NCI-H1092 (cell line): ENCODE measurements at regions not wholly inside any gene's neighbourhood (a gene's known extent, or its start where the extent isn't known, plus 50 kb on each side); places are given as distances from the start of the nearest gene placed in this dataset.
"Not testable (repeated sequence)": the region's sequence is repeated elsewhere in the genome, so short reads cannot be mapped to it uniquely, and the experiment has no call there.

Experiments used
- DNase-seq: peaks from one replicate; lab custom pipeline; 2025; lab: John Stamatoyannopoulos, UW

DNA sequence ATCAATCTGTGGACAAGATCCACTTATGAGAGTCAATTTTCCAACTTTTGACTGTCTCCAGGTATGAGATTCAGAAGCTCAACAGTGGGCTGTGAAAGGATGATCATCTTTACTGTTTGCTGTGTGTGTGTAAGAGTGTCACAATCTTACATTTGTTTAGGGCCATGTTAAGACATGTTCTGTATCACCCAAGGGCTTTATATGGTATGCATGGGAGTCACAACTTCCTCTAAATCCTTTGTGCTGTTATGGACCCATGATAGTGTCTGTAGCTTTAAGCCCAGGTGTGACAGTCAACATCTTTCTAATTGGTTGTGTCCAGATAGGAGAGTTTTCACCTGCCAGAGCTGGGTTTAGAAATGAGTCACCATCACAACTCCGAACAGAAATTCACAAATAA lies 70.2 kb downstream of the ZNF726 start:
- DNase-seq = not testable (repeated sequence)

DNA sequence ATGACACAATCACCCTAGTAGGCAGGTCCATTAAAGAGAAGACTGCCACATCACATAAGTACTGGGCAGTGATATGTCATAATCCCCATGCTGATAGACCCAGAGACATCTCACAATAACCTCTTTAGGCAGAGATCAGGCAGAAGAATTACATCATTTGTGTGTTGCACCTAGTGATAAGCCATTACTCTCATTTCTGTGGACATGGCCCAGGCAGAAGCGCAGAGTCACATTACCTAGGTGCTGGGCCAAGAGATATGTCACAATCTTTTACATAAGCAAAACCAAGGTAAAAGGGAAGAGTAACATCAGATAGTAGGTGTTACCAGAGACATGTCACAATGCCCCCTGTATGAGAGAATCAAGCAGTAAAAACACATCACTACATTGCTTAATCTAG lies 71.9 kb downstream of the ZNF726 start:
- no peak for DNase-seq

GRCh38 chr19:23991170-23991569 lies 76.5 kb downstream of the ZNF726 start:
- DNase-seq = peak; percentile 20

GRCh38 chr19:23992348-23992747 lies 77.7 kb downstream of the ZNF726 start:
- no peak for DNase-seq

DNA sequence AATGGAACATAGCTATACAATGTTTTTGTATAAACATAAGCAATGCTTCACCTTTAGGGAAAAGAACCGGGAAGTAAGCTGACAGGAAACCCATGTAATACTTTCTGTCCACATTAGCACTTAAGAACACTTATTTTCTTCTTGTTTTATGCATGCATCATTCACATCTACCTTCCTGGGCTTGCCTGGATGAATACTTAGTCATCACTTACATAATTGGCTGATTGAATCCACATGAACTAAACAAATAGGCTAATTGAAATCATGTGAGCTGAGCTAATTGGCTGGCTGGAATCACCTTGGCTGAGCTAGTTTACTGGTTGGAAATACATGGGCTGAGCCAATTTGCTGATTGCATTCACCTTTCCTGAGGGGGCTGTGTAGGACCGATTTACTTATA lies 78.8 kb downstream of the ZNF726 start:
- DNase-seq = no peak

DNA sequence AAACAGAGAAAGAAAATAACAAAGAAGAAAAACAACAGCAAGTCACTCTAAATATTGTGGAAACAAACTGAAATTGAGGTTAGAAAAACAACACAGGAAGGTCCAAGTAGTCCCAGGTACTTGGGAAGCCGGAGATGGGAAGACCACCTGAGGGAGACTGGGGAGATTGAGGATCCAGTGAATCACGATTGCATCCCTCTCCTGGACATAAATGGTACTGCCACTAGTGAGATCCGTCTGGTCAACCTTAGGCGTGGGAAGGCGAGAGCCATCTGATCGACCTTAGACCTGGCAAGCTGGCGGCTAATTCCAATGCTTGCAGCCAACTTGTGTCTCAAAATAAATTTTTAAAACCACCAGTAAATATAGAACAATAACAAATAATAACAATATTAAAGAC lies 81.9 kb downstream of the ZNF726 start:
- DNase-seq = no peak

DNA sequence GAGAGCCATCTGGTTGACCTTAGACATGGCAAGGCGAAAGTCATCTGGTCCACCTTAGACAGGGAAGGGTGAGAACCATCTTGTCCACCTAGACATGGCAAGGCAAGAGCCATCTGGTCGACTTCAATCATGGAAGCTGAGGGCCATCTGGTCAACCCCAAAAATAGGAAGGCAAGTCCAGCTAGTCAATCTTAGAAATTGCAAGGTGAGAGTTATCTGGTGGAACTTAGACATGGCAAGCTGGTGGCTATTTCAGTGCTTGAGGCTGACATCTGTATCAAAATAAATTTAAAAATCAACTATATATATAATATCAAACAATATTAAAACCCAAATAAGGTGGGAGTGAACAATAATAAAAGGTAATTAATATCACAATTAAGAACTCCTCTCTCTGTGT lies 83.9 kb downstream of the ZNF726 start:
- no peak for DNase-seq

DNA sequence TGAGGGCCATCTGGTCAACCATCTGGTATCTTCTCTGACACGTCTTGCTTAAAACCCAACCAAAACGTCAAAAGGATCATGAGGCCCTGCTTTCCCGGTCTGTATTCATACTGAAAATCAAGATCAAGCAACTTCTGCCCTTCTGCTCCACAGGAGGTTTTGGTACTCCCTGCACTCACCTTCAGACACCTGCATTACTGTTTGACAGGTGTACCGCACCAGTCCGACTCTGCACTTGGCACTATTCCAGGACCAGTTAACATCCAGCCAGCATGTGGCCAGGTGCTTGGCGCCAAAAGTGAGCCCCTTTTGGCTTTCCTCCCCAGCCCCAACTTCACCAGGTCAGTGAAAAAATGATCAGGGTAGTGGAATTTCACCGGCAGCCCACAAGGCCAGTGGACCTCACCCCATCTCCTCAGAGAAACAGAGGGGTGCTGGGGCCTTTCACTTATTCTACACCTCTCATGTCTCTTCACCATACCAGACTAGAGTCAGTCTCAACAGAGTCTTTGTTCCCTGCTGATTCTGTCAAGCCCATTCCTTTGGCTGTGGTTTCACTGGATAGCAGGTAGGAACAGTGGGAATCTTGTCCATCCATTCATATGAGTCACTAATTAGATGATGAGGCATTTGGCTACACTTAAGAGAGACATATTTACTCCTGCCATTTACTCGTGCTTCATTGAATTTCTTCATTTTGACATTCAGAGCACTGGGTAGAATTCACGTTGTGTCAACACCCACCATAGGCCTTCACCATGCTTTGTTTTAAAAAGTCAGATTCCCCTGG lies 85.3 kb downstream of the ZNF726 start:
- no peak for DNase-seq

GRCh38 chr19:24000656-24001055 lies 86.0 kb downstream of the ZNF726 start:
- DNase-seq = no peak

GRCh38 chr19:24002256-24002945 lies 84.6 kb upstream of the ZNF254 start:
- DNase-seq = no peak

DNA sequence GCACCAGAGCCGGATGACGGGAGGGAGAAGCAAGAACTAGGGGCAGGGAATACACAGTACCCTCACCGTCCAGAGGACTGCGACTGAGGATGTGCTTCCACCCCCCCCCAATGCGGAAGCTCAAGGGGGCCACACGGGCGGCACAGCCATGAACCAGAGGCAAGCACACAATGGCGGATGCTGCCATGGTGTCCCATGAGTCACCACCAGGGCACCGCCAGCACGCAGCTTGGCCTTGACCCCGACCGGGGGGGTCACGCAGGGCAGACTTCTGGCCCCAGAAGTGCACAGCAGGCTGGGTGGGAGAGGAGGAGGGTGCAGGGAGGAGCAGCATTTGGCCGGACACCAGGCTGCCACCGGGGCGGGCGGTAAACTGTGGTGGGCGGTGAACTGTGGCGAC lies 83.5 kb upstream of the ZNF254 start:
- no peak for DNase-seq

DNA sequence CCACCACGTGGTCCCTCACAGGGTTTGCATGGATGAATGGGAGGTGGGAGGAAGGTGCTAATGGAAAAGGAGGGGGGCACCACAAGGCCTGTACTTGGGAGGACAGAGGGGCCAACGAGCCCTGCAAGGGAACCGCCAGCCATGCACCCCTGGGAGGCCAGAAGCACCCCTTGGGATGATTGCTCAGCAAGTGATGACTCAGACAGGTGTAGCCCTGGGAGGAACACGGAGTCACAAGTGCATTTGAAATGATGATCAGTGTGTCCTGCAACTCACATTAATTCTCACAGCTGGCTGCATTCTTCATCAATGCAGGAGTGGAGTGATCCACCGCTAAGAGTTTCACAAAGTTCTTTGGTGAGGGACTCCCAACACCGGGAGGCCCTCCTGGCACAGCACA lies 82.8 kb upstream of the ZNF254 start:
- DNase-seq = no peak

GRCh38 chr19:24029941-24030636 lies 56.9 kb upstream of the ZNF254 start:
- DNase-seq = peak; percentile 34

- no peak for DNase-seq
These were observed 54.3 kb upstream of the ZNF254 start for GRCh38 chr19:24032651-24033050.

- DNase-seq = peak; percentile 87
These were observed 53.6 kb upstream of the ZNF254 start for GRCh38 chr19:24033301-24033962.

GRCh38 chr19:24033963-24034342 lies 53.0 kb upstream of the ZNF254 start:
- DNase-seq = no peak

GRCh38 chr19:24035261-24035880 lies 51.6 kb upstream of the ZNF254 start:
- DNase-seq = not testable (repeated sequence)
